OCI-LY1 (cell line): ENCODE measurements at regions not wholly inside any gene's neighbourhood (a gene's known extent, or its start where the extent isn't known, plus 50 kb on each side); places are given as distances from the start of the nearest gene placed in this dataset.

ENCODE experiments used
- H2AFZ ChIP-seq: fragments of 200-600 bp; sonication (generic), shearing (Covaris generic); 2 replicates; pipeline ENCODE4 v1.6.0; 2014; ENCODE audit warnings: antibody characterized with exemption, mild to moderate bottlenecking, low read length
- H3F3A ChIP-seq: fragments of 200-600 bp; sonication (generic), shearing (Covaris generic); 2 replicates; pipeline ENCODE4 v1.6.0; 2014; ENCODE audit warnings: mild to moderate bottlenecking, antibody characterized with exemption, low read length, moderate library complexity; ENCODE audit not compliant: insufficient read depth
- H3K27ac ChIP-seq: fragments of 200-600 bp; sonication (generic); 2 replicates; pipeline ENCODE4 v1.5.1; 2014; ENCODE audit warnings: low read length, mixed run types, mild to moderate bottlenecking, low read depth; ENCODE audit not compliant: poor library complexity, severe bottlenecking
- H3K27me3 ChIP-seq: fragments of 200-600 bp; sonication (generic); 2 replicates; pipeline ENCODE4 v1.6.0; 2014; ENCODE audit warnings: antibody characterized with exemption, mild to moderate bottlenecking, low read length, moderate library complexity; ENCODE audit not compliant: insufficient read depth
- H3K36me3 ChIP-seq: fragments of 200-600 bp; sonication (generic); 2 replicates; pipeline ENCODE4 v1.6.1; 2014; ENCODE audit warnings: mild to moderate bottlenecking, antibody characterized with exemption, low read length, moderate library complexity, mixed read lengths; ENCODE audit not compliant: insufficient read depth
- H3K4me1 ChIP-seq: fragments of 200-600 bp; sonication (generic); 2 replicates; pipeline ENCODE4 v1.5.1; 2014; ENCODE audit warnings: mild to moderate bottlenecking, low read length, moderate library complexity; ENCODE audit not compliant: insufficient read depth, severe bottlenecking
- H3K4me2 ChIP-seq: fragments of 200-600 bp; sonication (generic), shearing (Covaris generic); 2 replicates; pipeline ENCODE4 v1.6.1; 2014; ENCODE audit warnings: low read length
- H3K4me3 ChIP-seq: fragments of 200-600 bp; sonication (generic); 2 replicates; pipeline ENCODE4 v1.5.1; 2014; ENCODE audit warnings: low read length, low read depth, mild to moderate bottlenecking, mixed read lengths; ENCODE audit not compliant: poor library complexity, severe bottlenecking
- H3K79me2 ChIP-seq: fragments of 200-600 bp; shearing (Covaris generic); 2 replicates; pipeline ENCODE4 v1.6.1; 2016; ENCODE audit warnings: mixed run types, low read length, mixed read lengths; ENCODE audit not compliant: insufficient read depth
- H3K9ac ChIP-seq: fragments of 200-600 bp; sonication (generic), shearing (Covaris generic); 2 replicates; pipeline ENCODE4 v1.6.1; 2014; ENCODE audit warnings: mild to moderate bottlenecking, low read length, mixed read lengths
- H3K9me2 ChIP-seq: fragments of 200-600 bp; sonication (generic), shearing (Covaris generic); 2 replicates; pipeline ENCODE4 v1.6.1; 2014; ENCODE audit warnings: low read depth, mild to moderate bottlenecking, low read length, mixed read lengths
- H3K9me3 ChIP-seq: fragments of 200-600 bp; shearing (Covaris generic); 2 replicates; pipeline ENCODE4 v1.6.1; 2014; ENCODE audit warnings: low read length, mixed read lengths
- H4K20me1 ChIP-seq: fragments of 200-600 bp; sonication (generic), shearing (Covaris generic); 2 replicates; pipeline ENCODE4 v1.6.0; 2016; ENCODE audit warnings: mild to moderate bottlenecking, low read length; ENCODE audit not compliant: insufficient read depth
- CTCF ChIP-seq: fragments of 200-600 bp; sonication (generic), shearing (Covaris generic); IDR thresholded peaks from 2 replicates; pipeline ENCODE4 v1.5.1; 2017; ENCODE audit warnings: mild to moderate bottlenecking, antibody characterized with exemption, low read length, moderate library complexity, mixed read lengths
- EZH2 ChIP-seq: fragments of 200-600 bp; sonication (generic), shearing (Covaris generic); IDR thresholded peaks from 2 replicates; pipeline ENCODE4 v1.8.0; 2017; ENCODE audit warnings: borderline replicate concordance, mixed run types, mild to moderate bottlenecking, antibody characterized with exemption, low read length, moderate library complexity, mixed read lengths

GRCh38 chr1:39104158-39105060, 78.3 kb downstream of the NDUFS5 start:
- Histone ChIP-seq H3K36me3 (no peaks in the 10 kb centered on the region), H3K4me3 (no peak overlapping the region), H3K9ac (no peak overlapping the region), H3K4me1 (peaks cover 9% of the 10 kb centered on the region), H3K9me2 (no peaks in the 10 kb centered on the region), H4K20me1 (no peaks in the 10 kb centered on the region), H3K27me3 (peaks cover 6% of the 10 kb centered on the region; the same call in 1 of the 2 replicates), H3K27ac (no peak overlapping the region), H2AFZ (no peak overlapping the region), H3K79me2 (no peaks in the 10 kb centered on the region), H3K9me3 (no peaks in the 10 kb centered on the region), H3K4me2 (no peak overlapping the region), H3F3A (0 out of 2 replicates have a peak, but pooled peaks cover 5% of the 10 kb centered on the region)
- TF ChIP-seq CTCF = no peak
- no peak for TF ChIP-seq EZH2

- H3K79me2 ChIP-seq = no peaks in the 10 kb centered on the region
- H3F3A ChIP-seq = 0 out of 2 replicates have a peak, but pooled peaks cover 5% of the 10 kb centered on the region
- peaks cover 9% of the 10 kb centered on the region for H3K4me1 ChIP-seq
These were observed 79.1 kb downstream of the NDUFS5 start for GRCh38 chr1:39105061-39105840.

More at GRCh38 chr1:39105061-39105840, 79.1 kb downstream of the NDUFS5 start:
- TF ChIP-seq CTCF (no peak), EZH2 (no peak)
- Histone ChIP-seq H3K36me3 (no peaks in the 10 kb centered on the region), H3K27ac (no peak overlapping the region), H2AFZ (no peak overlapping the region), H3K9me2 (no peaks in the 10 kb centered on the region), H3K4me3 (peak overlapping the region; percentile 58), H3K4me2 (peak overlapping the region; percentile 74), H3K9ac (peak overlapping the region; percentile 5; the same call in 1 of the 2 replicates), H3K27me3 (peaks cover 6% of the 10 kb centered on the region; the same call in 1 of the 2 replicates), H3K9me3 (no peaks in the 10 kb centered on the region), H4K20me1 (no peaks in the 10 kb centered on the region)
